Ishikawa (cell line): ENCODE measurements at regions not wholly inside any gene's neighbourhood (a gene's known extent, or its start where the extent isn't known, plus 50 kb on each side); places are given as distances from the start of the nearest gene placed in this dataset.

Experiments used
- CEBPB ChIP-seq: IDR thresholded peaks from 2 replicates; pipeline ENCODE4 v1.6.1; 2012
- CREB1 ChIP-seq: IDR thresholded peaks from 2 replicates; pipeline ENCODE4 v1.6.1; 2012; ENCODE audit warnings: low read depth
- EGR1 ChIP-seq: IDR thresholded peaks from 2 replicates; pipeline ENCODE4 v1.6.1; 2012
- EP300 ChIP-seq: IDR thresholded peaks from 2 replicates; pipeline ENCODE4 v1.6.1; 2012; ENCODE audit warnings: borderline replicate concordance
- FOXM1 ChIP-seq: IDR thresholded peaks from 2 replicates; pipeline ENCODE4 v1.6.1; 2012; ENCODE audit warnings: low read depth, borderline replicate concordance
- MAX ChIP-seq: IDR thresholded peaks from 2 replicates; pipeline ENCODE4 v1.6.1; 2012
- NFIC ChIP-seq: IDR thresholded peaks from 2 replicates; pipeline ENCODE4 v1.6.1; 2012
- RAD21 ChIP-seq: IDR thresholded peaks from 2 replicates; pipeline ENCODE4 v1.6.1; 2012; ENCODE audit warnings: low read depth
- REST ChIP-seq: IDR thresholded peaks from 2 replicates; pipeline ENCODE4 v1.6.1; 2012; ENCODE audit warnings: low read depth, mild to moderate bottlenecking
- TAF1 ChIP-seq: IDR thresholded peaks from 2 replicates; pipeline ENCODE4 v1.6.1; 2012; ENCODE audit warnings: low read depth, mild to moderate bottlenecking
- TCF12 ChIP-seq: IDR thresholded peaks from 2 replicates; pipeline ENCODE4 v1.6.1; 2012; ENCODE audit warnings: low read depth
- TEAD4 ChIP-seq: IDR thresholded peaks from 2 replicates; pipeline ENCODE4 v1.6.1; 2012
- USF1 ChIP-seq: IDR thresholded peaks from 2 replicates; pipeline ENCODE4 v1.6.1; 2012
- YY1 ChIP-seq: IDR thresholded peaks from 2 replicates; pipeline ENCODE4 v1.6.1; 2012; ENCODE audit warnings: low read depth
- ZBTB7A ChIP-seq: IDR thresholded peaks from 2 replicates; pipeline ENCODE4 v1.6.1; 2012; ENCODE audit warnings: low read depth

GRCh38 chr2:122639176-122639575 lies 883.7 kb downstream of the TSN start:
- no peak for TF ChIP-seq MAX
- no peak for TF ChIP-seq EGR1
- TF ChIP-seq EP300: no peak
- no peak for TF ChIP-seq NFIC
- TF ChIP-seq CREB1: no peak
- TF ChIP-seq YY1: no peak
- no peak for TF ChIP-seq FOXM1
- no peak for TF ChIP-seq USF1
- no peak for TF ChIP-seq TEAD4
- no peak for TF ChIP-seq CEBPB
- no peak for TF ChIP-seq ZBTB7A
- no peak for TF ChIP-seq TAF1
- no peak for TF ChIP-seq REST
- TF ChIP-seq RAD21: no peak
- TF ChIP-seq TCF12: no peak

GRCh38 chr2:122639711-122640110 lies 884.3 kb downstream of the TSN start:
- TF ChIP-seq MAX (no peak), NFIC (no peak), EP300 (no peak), USF1 (no peak), REST (no peak), TCF12 (no peak)

- TF ChIP-seq TEAD4 (no peak), NFIC (peak; percentile 11; the same call in 1 of the 2 replicates)
These were observed 888.4 kb downstream of the TSN start for GRCh38 chr2:122643725-122644329.

- no peak for TF ChIP-seq TCF12
- TF ChIP-seq NFIC: no peak
- no peak for TF ChIP-seq FOXM1
- TF ChIP-seq MAX: no peak
- TF ChIP-seq TEAD4: no peak
- TF ChIP-seq ZBTB7A: no peak
- no peak for TF ChIP-seq CREB1
- no peak for TF ChIP-seq RAD21
- no peak for TF ChIP-seq EP300
- no peak for TF ChIP-seq REST
- TF ChIP-seq YY1: no peak
- TF ChIP-seq TAF1: no peak
- no peak for TF ChIP-seq USF1
- TF ChIP-seq EGR1: no peak
- no peak for TF ChIP-seq CEBPB
These were observed 895.8 kb downstream of the TSN start for GRCh38 chr2:122651236-122651635.

- TF ChIP-seq CEBPB (no peak), RAD21 (no peak), NFIC (no peak), ZBTB7A (no peak), CREB1 (no peak), USF1 (no peak), MAX (no peak), TEAD4 (no peak), REST (no peak), TAF1 (no peak), TCF12 (no peak), YY1 (no peak), FOXM1 (no peak), EGR1 (no peak), EP300 (no peak)
These were observed 896.3 kb downstream of the TSN start for GRCh38 chr2:122651780-122652179.
